ENCODE measurements at regions not wholly inside any gene's neighbourhood (a gene's known extent, or its start where the extent isn't known, plus 50 kb on each side); places are given as distances from the start of the nearest gene placed in this dataset.

GRCh38 chr2:4898706-4899105 lies 793.5 kb upstream of the SOX11 start:
- TF ChIP-seq EZH2phosphoT487 (IDR thresholded peaks at IDR 0.05) (no peak), CTCF (IDR thresholded peaks at IDR 0.05) (no peak), EZH2 (IDR thresholded peaks at IDR 0.05) (no peak)
- Mint-ChIP-seq H3K36me3 (no peaks in the 10 kb centered on the region), H3K9me3 (no peaks in the 10 kb centered on the region)

GRCh38 chr2:4900242-4900641 lies 791.9 kb upstream of the SOX11 start:
- Histone ChIP-seq H3K27me3 (no peaks in the 10 kb centered on the region), H3K36me3 (no peaks in the 10 kb centered on the region), H3F3A (ENCODE audit: low read depth) (peaks cover 22% of the 10 kb centered on the region), H3K4me1 (peaks cover 33% of the 10 kb centered on the region), H3K9me3 (ENCODE audit: low read depth) (no peaks in the 10 kb centered on the region), H3K4me2 (no peak overlapping the region), H4K20me1 (ENCODE audit: low read depth) (no peaks in the 10 kb centered on the region), H3K79me2 (ENCODE audit: low read depth) (no peaks in the 10 kb centered on the region), H3K4me3 (no peak overlapping the region), H3K9ac (no peak overlapping the region), H3K27ac (peak overlapping the region; percentile 92), H2AFZ (replicated peaks) (no peak overlapping the region)
- no peak for DNase-seq (ENCODE audit: low spot score)
- Mint-ChIP-seq H3K36me3 (no peaks in the 10 kb centered on the region), H3K9me3 (no peaks in the 10 kb centered on the region), H3K4me1 (peaks cover 3% of the 10 kb centered on the region), H3K27ac (no peak overlapping the region), H3K27me3 (ENCODE audit: insufficient read depth, low read depth) (peaks cover 3% of the 10 kb centered on the region), H3K4me3 (no peak overlapping the region)
- no peak for TF ChIP-seq CTCF (IDR thresholded peaks at IDR 0.05)
- TF ChIP-seq EZH2phosphoT487 (IDR thresholded peaks at IDR 0.05), result no peak
- TF ChIP-seq EZH2 (IDR thresholded peaks at IDR 0.05), result no peak

More at GRCh38 chr2:4898706-4899105, 793.5 kb upstream of the SOX11 start:
- Histone ChIP-seq H3K9ac (no peak overlapping the region), H4K20me1 (ENCODE audit: low read depth) (no peaks in the 10 kb centered on the region), H3K4me3 (no peak overlapping the region), H3K4me1 (peaks cover 34% of the 10 kb centered on the region), H3K27ac (no peak overlapping the region), H3K4me2 (no peak overlapping the region), H3K79me2 (ENCODE audit: low read depth) (no peaks in the 10 kb centered on the region), H3K9me3 (ENCODE audit: low read depth) (no peaks in the 10 kb centered on the region), H3K36me3 (no peaks in the 10 kb centered on the region), H2AFZ (replicated peaks) (no peak overlapping the region), H3F3A (ENCODE audit: low read depth) (peaks cover 22% of the 10 kb centered on the region), H3K27me3 (no peaks in the 10 kb centered on the region)
- H3K4me3 Mint-ChIP-seq, result no peak overlapping the region
- no peak overlapping the region for H3K27ac Mint-ChIP-seq
- DNase-seq (ENCODE audit: low spot score), result no peak
- peaks cover 3% of the 10 kb centered on the region for H3K27me3 Mint-ChIP-seq (ENCODE audit: insufficient read depth, low read depth)
- H3K4me1 Mint-ChIP-seq, result peaks cover 3% of the 10 kb centered on the region

GRCh38 chr2:4900861-4901770 lies 791.1 kb upstream of the SOX11 start:
- peaks cover 22% of the 10 kb centered on the region for H3F3A ChIP-seq (ENCODE audit: low read depth)
- peak; percentile 82 for DNase-seq (ENCODE audit: low spot score)
- no peak overlapping the region for H3K4me3 Mint-ChIP-seq
- no peaks in the 10 kb centered on the region for H4K20me1 ChIP-seq (ENCODE audit: low read depth)
- no peaks in the 10 kb centered on the region for H3K36me3 ChIP-seq
- no peaks in the 10 kb centered on the region for H3K27me3 ChIP-seq
- peak overlapping the region; percentile 92 for H3K27ac ChIP-seq
- H3K4me2 ChIP-seq, result peak overlapping the region; percentile 62
- no peaks in the 10 kb centered on the region for H3K79me2 ChIP-seq (ENCODE audit: low read depth)
- no peaks in the 10 kb centered on the region for H3K9me3 Mint-ChIP-seq
- no peaks in the 10 kb centered on the region for H3K36me3 Mint-ChIP-seq
- no peak overlapping the region for H2AFZ ChIP-seq (replicated peaks)
- TF ChIP-seq CTCF (IDR thresholded peaks at IDR 0.05), result no peak
- H3K27ac Mint-ChIP-seq, result no peak overlapping the region
- H3K4me3 ChIP-seq, result no peak overlapping the region
- H3K9me3 ChIP-seq (ENCODE audit: low read depth), result no peaks in the 10 kb centered on the region
- H3K9ac ChIP-seq, result no peak overlapping the region
- H3K4me1 ChIP-seq, result peaks cover 30% of the 10 kb centered on the region
- H3K4me1 Mint-ChIP-seq, result peaks cover 3% of the 10 kb centered on the region
- H3K27me3 Mint-ChIP-seq (ENCODE audit: insufficient read depth, low read depth), result peaks cover 3% of the 10 kb centered on the region

Measured in neural progenitor cell (in vitro differentiated cells).